ENCODE measurements at regions not wholly inside any gene's neighbourhood (a gene's known extent, or its start where the extent isn't known, plus 50 kb on each side); places are given as distances from the start of the nearest gene placed in this dataset.

GRCh38 chr13:111399776-111400538, 79.5 kb downstream of the TEX29 start:
- no peak for TF ChIP-seq CTCF (IDR thresholded peaks at IDR 0.05)
- TF ChIP-seq POLR2A (IDR thresholded peaks at IDR 0.05) = no peak
